NCI-H526 (cell line): ENCODE measurements at regions not wholly inside any gene's neighbourhood (a gene's known extent, or its start where the extent isn't known, plus 50 kb on each side); places are given as distances from the start of the nearest gene placed in this dataset.

ENCODE experiments used
- DNase-seq, 2 experiments: peaks; one replicate each; lab custom pipeline; 2025; lab: John Stamatoyannopoulos, UW

GRCh38 chr17:52233632-52234031 lies 75.1 kb upstream of the CA10 start:
- no peak for DNase-seq

GRCh38 chr17:52233176-52233575 lies 74.7 kb upstream of the CA10 start:
- no peak for DNase-seq

DNA sequence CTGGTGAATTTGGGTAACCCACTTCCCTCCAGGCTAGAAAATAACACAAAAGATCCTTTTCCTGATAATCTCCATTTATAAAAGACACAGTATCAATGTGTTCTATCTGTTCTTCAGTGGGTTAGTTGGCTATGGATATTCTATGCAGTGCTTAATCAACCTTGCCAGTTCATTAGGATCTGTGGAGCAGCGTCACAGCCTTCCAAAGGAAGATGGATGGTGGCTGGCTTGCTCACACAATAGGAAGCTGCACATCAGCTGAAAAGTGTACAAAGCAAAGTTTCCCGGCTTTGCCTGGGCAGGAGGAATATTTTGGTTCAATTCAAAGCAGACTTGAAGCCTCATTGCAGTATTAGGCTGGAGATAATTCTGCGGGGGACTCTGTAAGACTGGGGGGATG lies 70.3 kb upstream of the CA10 start:
- DNase-seq, result no peak

DNA sequence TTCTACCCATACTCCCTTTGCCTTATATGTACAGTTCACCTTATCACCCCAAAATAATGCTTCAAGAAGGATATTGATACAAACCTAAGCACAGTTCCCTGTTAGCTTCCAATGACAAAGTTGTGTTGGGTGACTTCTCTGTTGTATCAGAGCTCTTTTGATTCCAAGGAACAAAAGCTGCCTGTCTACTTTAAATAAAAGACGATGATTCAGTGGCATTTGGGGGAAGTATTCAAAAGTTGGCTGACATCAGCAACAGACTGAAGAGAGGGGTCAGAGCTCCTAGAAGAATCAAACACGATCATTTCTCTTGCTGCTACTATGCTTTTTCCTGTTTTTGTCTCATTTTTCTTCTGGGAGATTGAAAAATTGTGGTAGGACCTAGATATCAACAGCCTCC lies 69.4 kb upstream of the CA10 start:
- DNase-seq, result no peak

DNA sequence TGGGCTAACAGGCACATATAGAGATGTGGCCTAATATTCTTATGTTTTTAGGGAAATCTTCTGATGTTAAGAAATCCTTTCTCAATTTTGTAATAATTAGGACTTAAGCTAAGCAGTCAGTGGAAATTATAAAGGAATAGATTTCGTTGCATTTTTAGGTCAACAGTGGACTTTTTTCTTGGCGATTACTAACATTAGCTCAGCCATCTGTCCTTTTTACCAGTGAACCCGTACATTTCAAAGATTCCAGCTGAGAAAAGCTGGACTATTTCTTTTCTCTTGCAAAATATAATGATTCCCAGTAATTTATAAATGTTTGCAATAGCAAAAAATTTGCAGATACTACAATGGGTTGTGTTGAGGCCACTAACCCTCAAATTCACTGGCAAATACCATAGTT lies 54.9 kb upstream of the CA10 start:
- no peak for DNase-seq

DNA sequence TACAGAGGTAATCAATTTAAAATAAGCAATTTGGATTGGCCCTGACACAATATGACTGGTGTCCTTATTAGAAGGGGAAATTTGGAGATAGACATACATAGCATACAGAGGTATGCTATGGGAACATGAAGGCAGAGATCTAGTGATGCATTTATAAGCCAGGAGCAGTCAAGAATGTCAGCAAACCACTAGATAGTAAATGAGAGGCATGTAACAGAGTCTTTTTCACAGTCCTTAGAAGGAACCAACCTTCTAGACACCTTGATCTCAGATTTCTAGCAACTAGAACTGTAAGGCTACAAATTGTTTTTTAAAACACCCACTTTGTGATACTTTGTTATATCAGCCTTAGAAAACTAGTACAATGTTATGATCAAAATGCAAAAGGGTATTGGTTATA lies 54.3 kb upstream of the CA10 start:
- no peak for DNase-seq

DNA sequence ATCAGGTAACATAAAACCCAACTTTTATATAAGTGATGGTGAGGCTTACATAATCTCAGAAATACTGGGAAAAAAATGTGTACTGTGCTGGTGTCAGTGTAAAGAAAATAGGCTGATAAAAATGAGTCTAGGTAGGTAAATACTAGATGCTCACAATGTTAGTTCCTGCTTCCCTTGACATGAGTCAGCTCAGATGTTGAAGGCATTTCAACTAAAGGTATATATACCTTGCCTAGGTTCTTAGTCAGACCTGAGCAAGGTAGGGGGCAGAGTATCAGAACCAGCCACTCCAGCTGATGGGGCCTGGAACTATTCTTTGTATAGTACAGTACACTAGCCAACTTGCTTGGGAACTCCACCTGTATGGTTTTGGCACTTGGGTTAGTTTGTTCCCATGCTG lies 51.0 kb upstream of the CA10 start:
- DNase-seq, result no peak
